PC-9 (cell line): ENCODE measurements at regions not wholly inside any gene's neighbourhood (a gene's known extent, or its start where the extent isn't known, plus 50 kb on each side); places are given as distances from the start of the nearest gene placed in this dataset.

Experiments
- CTCF ChIP-seq: fragments of 200-600 bp; sonication (generic); conservative IDR thresholded peaks from 2 replicates; pipeline ENCODE4 v1.6.1; 2017; ENCODE audit warnings: mixed run types, antibody characterized with exemption, mild to moderate bottlenecking, moderate library complexity
- EZH2 ChIP-seq: fragments of 200-600 bp; sonication (generic); IDR thresholded peaks from 2 replicates; pipeline ENCODE4 v1.8.0; 2017; ENCODE audit warnings: antibody characterized with exemption, low read depth

DNA sequence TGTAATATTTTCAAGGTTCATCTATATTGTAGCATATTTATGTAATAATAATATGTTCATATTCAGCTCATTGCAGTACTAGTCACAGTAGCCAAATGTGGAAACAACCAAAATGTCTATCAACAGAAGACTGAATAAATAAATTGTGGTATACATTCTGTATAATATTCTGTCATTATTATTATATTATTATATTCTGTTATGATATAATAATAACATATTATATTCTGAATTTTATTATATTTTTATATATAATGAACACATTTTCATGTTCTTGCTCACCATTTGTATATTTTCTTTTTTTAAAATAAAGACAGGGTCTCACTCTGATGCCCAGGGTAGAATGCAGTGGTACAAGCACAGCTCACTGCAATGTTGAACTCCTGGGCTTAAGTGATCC lies 91.2 kb upstream of the STARD3NL start:
- TF ChIP-seq CTCF (no peak), EZH2 (no peak)
